OCI-LY7 (cell line): ENCODE measurements at regions not wholly inside any gene's neighbourhood (a gene's known extent, or its start where the extent isn't known, plus 50 kb on each side); places are given as distances from the start of the nearest gene placed in this dataset.

Experiments
- BruUV-seq: library from RNA; stranded (reverse); fragments of 400-500 nt; replicated peaks from 2 replicates; lab custom pipeline; 2021; lab: Mats Ljungman, UMichigan
- CTCF ChIA-PET: fragments of 300-600 bp; sonication (Branson Sonifier 250); formaldehyde crosslinking; loops from one replicate; lab custom pipeline; 2022; ENCODE audit warnings: antibody characterized with exemption; ENCODE audit not compliant: unreplicated experiment; lab: Charles Lee
- POLR2A ChIA-PET: fragments of 300-600 bp; sonication (Branson Sonifier 250); formaldehyde crosslinking; loops from one replicate; lab custom pipeline; 2022; ENCODE audit warnings: antibody characterized with exemption; lab: Charles Lee
- DNase-seq: peaks from one replicate; pipeline ENCODE4 v3.0.0-alpha.2; 2015; ENCODE audit warnings: low spot score
- H2AFZ ChIP-seq: fragments of 200-600 bp; sonication (generic), shearing (Covaris generic); 2 replicates; pipeline ENCODE4 v1.6.1; 2014; ENCODE audit warnings: mild to moderate bottlenecking, antibody characterized with exemption, low read length, moderate library complexity
- H3K27ac ChIP-seq: fragments of 200-600 bp; sonication (generic); 2 replicates; pipeline ENCODE4 v1.5.1; 2014; ENCODE audit warnings: mixed run types, low read depth, mild to moderate bottlenecking, moderate library complexity, low read length, inconsistent platforms; ENCODE audit not compliant: poor library complexity, severe bottlenecking
- H3K36me3 ChIP-seq: fragments of 200-600 bp; sonication (generic); 2 replicates; pipeline ENCODE4 v1.6.1; 2014; ENCODE audit warnings: mild to moderate bottlenecking, antibody characterized with exemption, low read length, moderate library complexity, mixed read lengths; ENCODE audit not compliant: insufficient read depth
- H3K4me1 ChIP-seq: fragments of 200-600 bp; sonication (generic); 2 replicates; pipeline ENCODE4 v1.5.1; 2014; ENCODE audit warnings: mild to moderate bottlenecking, low read length; ENCODE audit not compliant: insufficient read depth, poor library complexity, severe bottlenecking
- H3K4me2 ChIP-seq: fragments of 200-600 bp; sonication (generic); 2 replicates; pipeline ENCODE4 v1.6.1; 2014; ENCODE audit warnings: mild to moderate bottlenecking, low read length
- H3K4me3 ChIP-seq: fragments of 200-600 bp; sonication (generic); 2 replicates; pipeline ENCODE4 v1.5.1; 2014; ENCODE audit warnings: mild to moderate bottlenecking, low read depth, low read length; ENCODE audit not compliant: poor library complexity, severe bottlenecking
- H3K79me2 ChIP-seq: fragments of 200-600 bp; sonication (generic); 2 replicates; pipeline ENCODE4 v1.6.1; 2016; ENCODE audit warnings: low read depth, mild to moderate bottlenecking, low read length, moderate library complexity, mixed read lengths; ENCODE audit not compliant: insufficient read depth
- H3K9me2 ChIP-seq: fragments of 200-600 bp; sonication (generic); 2 replicates; pipeline ENCODE4 v1.6.1; 2016; ENCODE audit warnings: mild to moderate bottlenecking, low read length, mixed read lengths; ENCODE audit not compliant: insufficient read depth
- H3K9me3 ChIP-seq: fragments of 200-600 bp; sonication (generic); 2 replicates; pipeline ENCODE4 v1.6.1; 2014; ENCODE audit warnings: mild to moderate bottlenecking, mixed run types, low read length, mixed read lengths
- H4K20me1 ChIP-seq: fragments of 200-600 bp; sonication (generic); 2 replicates; pipeline ENCODE4 v1.6.1; 2014; ENCODE audit warnings: mild to moderate bottlenecking, antibody characterized with exemption, low read length, moderate library complexity, mixed read lengths; ENCODE audit not compliant: insufficient read depth
- CTCF ChIP-seq: fragments of 200-600 bp; sonication (generic); conservative IDR thresholded peaks from 2 replicates; pipeline ENCODE4 v1.5.1; 2014; ENCODE audit warnings: mild to moderate bottlenecking, antibody characterized with exemption, low read length, moderate library complexity, mixed read lengths
- EZH2phosphoT487 ChIP-seq: fragments of 200-600 bp; sonication (generic); IDR thresholded peaks from 2 replicates; pipeline ENCODE4 v1.6.1; 2018; ENCODE audit warnings: low read depth, borderline replicate concordance, mild to moderate bottlenecking, mixed run types, antibody characterized with exemption, low read length, moderate library complexity, mixed read lengths
- intact Hi-C: fragments of 100-400 bp; cut with micrococcal nuclease; formaldehyde crosslinking; loops from one replicate; pipeline ENCODE4 v1.10.0; 2022; ENCODE audit not compliant: unreplicated experiment

GRCh38 chr5:56552612-56553268 is 262.6 kb upstream of the MAP3K1 start:
- CTCF ChIA-PET: no interaction called here

GRCh38 chr5:56550227-56550626 is 265.1 kb upstream of the MAP3K1 start:
- no peaks in the 10 kb centered on the region for H3K9me3 ChIP-seq
- H2AFZ ChIP-seq: no peak overlapping the region
- ChIA-PET CTCF (no interaction called here), POLR2A (no interaction called here)
- no TSS peak for BruUV-seq
- H4K20me1 ChIP-seq: no peaks in the 10 kb centered on the region
- no peaks in the 10 kb centered on the region for H3K4me1 ChIP-seq
- no peaks in the 10 kb centered on the region for H3K36me3 ChIP-seq
- intact Hi-C loops: no loop called here
- H3K9me2 ChIP-seq: no peaks in the 10 kb centered on the region
- no peak for TF ChIP-seq CTCF
- no peak for TF ChIP-seq EZH2phosphoT487
- no peaks in the 10 kb centered on the region for H3K79me2 ChIP-seq
- H3K4me2 ChIP-seq: no peak overlapping the region
- no peak overlapping the region for H3K4me3 ChIP-seq
- no peak for DNase-seq
- no peak overlapping the region for H3K27ac ChIP-seq

More at GRCh38 chr5:56552612-56553268, 262.6 kb upstream of the MAP3K1 start:
- POLR2A ChIA-PET: interaction anchor here (0.5 to 1.6 kb wide), 9 partner anchors 8 to 433 kb away, joined by 3 to 7 read pairs (median 4); no protein-coding TSS in a partner anchor
- Histone ChIP-seq H3K79me2 (no peaks in the 10 kb centered on the region), H3K4me2 (no peak overlapping the region), H3K4me3 (no peak overlapping the region), H4K20me1 (no peaks in the 10 kb centered on the region), H3K27ac (no peak overlapping the region), H3K36me3 (no peaks in the 10 kb centered on the region), H2AFZ (no peak overlapping the region), H3K9me3 (no peaks in the 10 kb centered on the region), H3K4me1 (no peaks in the 10 kb centered on the region), H3K9me2 (no peaks in the 10 kb centered on the region)
- DNase-seq: no peak
- no peak for TF ChIP-seq CTCF
- no peak for TF ChIP-seq EZH2phosphoT487
- no TSS peak for BruUV-seq
- intact Hi-C loops: no loop called here

GRCh38 chr5:56549096-56549886 is 266.1 kb upstream of the MAP3K1 start:
- H4K20me1 ChIP-seq: no peaks in the 10 kb centered on the region
- intact Hi-C loops: no loop called here
- no peaks in the 10 kb centered on the region for H3K36me3 ChIP-seq
- TF ChIP-seq EZH2phosphoT487 (no peak), CTCF (no peak)
- no peak for DNase-seq
- H3K27ac ChIP-seq: no peak overlapping the region
- H2AFZ ChIP-seq: peak overlapping the region; percentile 43; the same call in 1 of the 2 replicates
- BruUV-seq: no TSS peak
- H3K4me1 ChIP-seq: no peaks in the 10 kb centered on the region
- POLR2A ChIA-PET: no interaction called here
- H3K9me2 ChIP-seq: no peaks in the 10 kb centered on the region
- no peak overlapping the region for H3K4me3 ChIP-seq
- CTCF ChIA-PET: no interaction called here
- no peak overlapping the region for H3K4me2 ChIP-seq
- no peaks in the 10 kb centered on the region for H3K9me3 ChIP-seq
- H3K79me2 ChIP-seq: no peaks in the 10 kb centered on the region
